NCI-H1092 treated with DMSO at 0.1 percent for 48 hours (cell line): ENCODE measurements at regions not wholly inside any gene's neighbourhood (a gene's known extent, or its start where the extent isn't known, plus 50 kb on each side); places are given as distances from the start of the nearest gene placed in this dataset.
"Not testable (repeated sequence)": the region's sequence is repeated elsewhere in the genome, so short reads cannot be mapped to it uniquely, and the experiment has no call there.

ENCODE experiments used
- DNase-seq: peaks from one replicate; lab custom pipeline; 2025; lab: John Stamatoyannopoulos, UW

- no peak for DNase-seq
Observed at GRCh38 chr3:17836919-17837318, 94.5 kb upstream of the TBC1D5 start.

GRCh38 chr3:17836092-17836491, 93.7 kb upstream of the TBC1D5 start:
- no peak for DNase-seq

GRCh38 chr3:17833786-17834559, 91.5 kb upstream of the TBC1D5 start:
- DNase-seq = no peak

GRCh38 chr3:17832016-17832415, 89.6 kb upstream of the TBC1D5 start:
- DNase-seq = no peak

- DNase-seq = no peak
Observed at GRCh38 chr3:17831366-17831765, 88.9 kb upstream of the TBC1D5 start.

- no peak for DNase-seq
Observed at GRCh38 chr3:17830788-17831187, 88.4 kb upstream of the TBC1D5 start.

GRCh38 chr3:17828388-17828787, 86.0 kb upstream of the TBC1D5 start:
- DNase-seq = no peak

GRCh38 chr3:17825298-17825697, 82.9 kb upstream of the TBC1D5 start:
- DNase-seq = no peak

GRCh38 chr3:17823816-17824215, 81.4 kb upstream of the TBC1D5 start:
- DNase-seq = no peak

GRCh38 chr3:17823036-17823435, 80.6 kb upstream of the TBC1D5 start:
- no peak for DNase-seq

- DNase-seq = no peak
Observed at GRCh38 chr3:17820704-17821103, 78.3 kb upstream of the TBC1D5 start.

GRCh38 chr3:17820275-17820674, 77.8 kb upstream of the TBC1D5 start:
- no peak for DNase-seq

- DNase-seq = not testable (repeated sequence)
Observed at GRCh38 chr3:17817973-17818372, 75.5 kb upstream of the TBC1D5 start.

GRCh38 chr3:17817545-17817944, 75.1 kb upstream of the TBC1D5 start:
- DNase-seq = no peak

- DNase-seq = not testable (repeated sequence)
Observed at GRCh38 chr3:17816839-17817238, 74.4 kb upstream of the TBC1D5 start.

- not testable (repeated sequence) for DNase-seq
Observed at GRCh38 chr3:17812328-17812727, 69.9 kb upstream of the TBC1D5 start.

- no peak for DNase-seq
Observed at GRCh38 chr3:17811646-17812045, 69.2 kb upstream of the TBC1D5 start.

GRCh38 chr3:17810759-17811158, 68.3 kb upstream of the TBC1D5 start:
- no peak for DNase-seq

GRCh38 chr3:17808994-17809393, 66.6 kb upstream of the TBC1D5 start:
- no peak for DNase-seq

- no peak for DNase-seq
Observed at GRCh38 chr3:17806876-17807275, 64.4 kb upstream of the TBC1D5 start.

GRCh38 chr3:17806201-17806600, 63.8 kb upstream of the TBC1D5 start:
- no peak for DNase-seq

GRCh38 chr3:17805461-17805940, 63.1 kb upstream of the TBC1D5 start:
- DNase-seq = no peak

- no peak for DNase-seq
Observed at GRCh38 chr3:17802950-17803349, 60.5 kb upstream of the TBC1D5 start.

- DNase-seq = no peak
Observed at GRCh38 chr3:17801131-17801530, 58.7 kb upstream of the TBC1D5 start.
